ENCODE measurements at regions not wholly inside any gene's neighbourhood (a gene's known extent, or its start where the extent isn't known, plus 50 kb on each side); places are given as distances from the start of the nearest gene placed in this dataset.
"Not testable (repeated sequence)": the region's sequence is repeated elsewhere in the genome, so short reads cannot be mapped to it uniquely, and the experiment has no call there.

DNA sequence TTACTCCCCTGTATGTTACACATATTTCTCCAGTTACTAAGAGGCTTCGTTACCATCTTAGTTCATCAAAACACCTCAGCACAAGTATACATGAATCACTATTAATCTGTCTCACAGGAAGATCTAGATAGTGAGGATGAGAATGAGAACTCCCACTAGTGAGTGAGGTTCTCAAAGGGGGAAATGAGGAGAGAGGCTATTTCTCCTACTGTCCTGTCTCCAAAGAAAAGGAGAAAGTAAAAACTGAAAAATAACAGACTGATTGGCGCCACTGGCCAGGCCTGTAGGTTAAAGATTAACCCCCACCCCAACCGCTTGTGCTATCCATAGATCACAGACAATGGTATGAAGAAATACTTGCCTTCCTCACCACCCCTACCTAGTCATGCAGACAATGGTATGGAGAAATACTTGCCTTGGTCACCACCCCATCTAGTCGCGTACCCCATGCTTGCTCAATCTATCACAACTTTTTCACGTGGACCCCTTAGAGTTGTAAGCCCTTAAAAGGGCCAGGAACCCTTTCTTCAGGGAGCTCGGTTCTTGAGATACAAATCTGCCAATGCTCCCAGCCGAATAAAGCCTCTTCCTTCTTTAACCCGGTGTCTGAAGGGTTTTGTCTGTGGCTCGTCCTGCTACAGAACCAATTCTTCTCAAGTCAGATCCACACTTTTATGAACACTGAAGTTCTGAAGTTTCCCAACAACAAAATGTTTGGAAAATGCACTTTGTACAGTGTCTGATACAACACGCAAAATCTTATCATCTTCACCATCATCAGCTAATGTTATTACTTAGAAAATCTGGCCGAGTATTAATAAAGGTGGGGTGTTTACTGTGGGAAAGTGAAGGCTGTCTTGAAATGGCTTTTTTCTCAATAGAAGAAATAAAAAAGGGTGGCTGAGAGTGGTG lies 598.1 kb downstream of the UQCRFS1 start:
- no peak for DNase-seq

DNA sequence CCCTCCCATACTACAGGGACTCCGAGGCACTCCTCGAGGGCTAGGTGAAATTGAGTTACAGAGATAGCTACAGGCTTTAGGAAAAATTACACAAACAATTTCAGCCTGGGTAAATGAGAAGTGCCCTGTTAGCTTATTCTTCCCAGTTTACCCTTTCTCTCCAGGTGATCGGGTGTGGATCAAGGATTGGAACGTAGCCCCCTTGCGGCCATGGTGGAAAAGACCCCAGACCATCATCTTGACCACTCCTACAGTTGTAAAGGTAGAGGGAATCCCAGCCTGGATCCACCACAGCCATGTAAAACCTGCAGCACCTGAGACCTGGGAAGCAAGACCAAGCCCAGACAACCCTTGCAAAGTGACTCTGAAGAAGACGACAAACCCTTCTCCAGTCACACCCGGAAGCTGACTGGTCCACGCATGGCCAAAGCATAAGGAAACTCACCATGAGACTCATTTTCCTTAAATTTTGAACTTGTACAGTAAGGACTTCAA lies 600.6 kb downstream of the UQCRFS1 start:
- DNase-seq: no peak

DNA sequence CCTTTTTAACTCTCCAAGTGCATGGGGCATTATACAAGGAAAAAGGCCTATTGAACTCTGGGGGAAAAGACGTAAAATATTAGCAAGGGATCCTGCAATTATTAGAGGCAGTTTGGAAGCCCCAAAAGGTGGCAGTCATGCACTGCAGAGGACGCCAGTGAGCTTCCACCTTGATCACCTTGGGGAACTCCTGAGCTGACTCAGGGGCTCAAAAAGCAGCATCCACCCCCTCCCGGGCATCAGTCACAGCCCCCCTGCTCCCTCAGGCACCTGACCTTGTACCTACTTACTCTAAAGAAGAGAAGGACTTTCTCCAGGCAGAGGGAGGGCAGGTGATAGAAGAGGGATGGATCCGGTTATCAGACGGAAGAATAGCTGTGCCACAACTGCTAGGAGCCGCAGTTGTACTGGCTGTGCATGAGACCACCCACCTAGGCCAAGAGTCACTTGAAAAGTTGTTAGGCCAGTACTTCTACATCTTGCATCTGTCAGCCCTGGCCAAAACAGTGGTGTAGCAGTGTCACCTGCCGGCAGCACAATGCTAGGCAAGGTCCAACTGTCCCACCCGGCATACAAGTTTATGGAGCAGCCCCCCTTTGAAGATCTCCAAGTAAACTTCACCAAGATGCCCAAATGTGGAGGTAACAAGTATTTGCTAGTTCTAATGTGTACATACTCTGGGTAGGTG lies 601.6 kb downstream of the UQCRFS1 start:
- DNase-seq: not testable (repeated sequence)

DNA sequence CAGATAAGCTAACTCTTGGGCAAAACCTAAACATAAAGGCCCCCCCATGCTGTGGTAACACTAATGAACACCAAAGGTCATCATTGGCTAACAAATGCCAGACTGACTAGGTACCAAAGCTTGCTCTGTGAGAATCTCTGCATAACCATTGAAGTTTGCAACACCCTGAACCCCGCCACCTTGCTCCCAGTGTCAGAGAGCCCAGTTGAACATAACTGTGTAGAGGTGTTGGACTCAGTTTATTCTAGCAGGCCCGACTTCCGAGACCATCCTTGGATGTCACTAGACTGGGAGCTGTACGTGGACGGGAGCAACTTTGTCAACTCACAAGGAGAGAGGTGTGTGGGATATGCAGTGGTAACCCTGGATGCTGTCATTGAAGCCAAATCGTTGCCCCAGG lies 602.2 kb downstream of the UQCRFS1 start:
- DNase-seq: no peak

DNA sequence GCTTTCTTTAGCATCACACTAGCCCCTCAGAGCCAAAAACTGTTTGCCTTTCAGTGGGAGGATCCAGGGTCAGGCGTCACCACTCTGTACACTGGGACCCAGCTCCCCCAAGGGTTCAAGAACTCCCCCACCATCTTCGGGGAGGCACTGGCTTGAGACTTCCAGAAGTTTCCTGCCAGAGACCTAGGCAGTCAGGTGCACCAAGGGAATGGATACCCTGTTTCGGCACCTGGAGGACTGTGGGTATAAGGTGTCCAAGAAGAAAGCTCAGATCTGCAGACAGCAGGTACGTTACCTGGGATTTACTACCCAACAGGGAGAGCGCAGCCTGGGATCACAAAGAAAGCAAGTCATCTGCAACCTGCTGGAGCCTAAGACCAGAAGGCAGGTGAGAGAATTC lies 603.0 kb downstream of the UQCRFS1 start:
- no peak for DNase-seq

DNA sequence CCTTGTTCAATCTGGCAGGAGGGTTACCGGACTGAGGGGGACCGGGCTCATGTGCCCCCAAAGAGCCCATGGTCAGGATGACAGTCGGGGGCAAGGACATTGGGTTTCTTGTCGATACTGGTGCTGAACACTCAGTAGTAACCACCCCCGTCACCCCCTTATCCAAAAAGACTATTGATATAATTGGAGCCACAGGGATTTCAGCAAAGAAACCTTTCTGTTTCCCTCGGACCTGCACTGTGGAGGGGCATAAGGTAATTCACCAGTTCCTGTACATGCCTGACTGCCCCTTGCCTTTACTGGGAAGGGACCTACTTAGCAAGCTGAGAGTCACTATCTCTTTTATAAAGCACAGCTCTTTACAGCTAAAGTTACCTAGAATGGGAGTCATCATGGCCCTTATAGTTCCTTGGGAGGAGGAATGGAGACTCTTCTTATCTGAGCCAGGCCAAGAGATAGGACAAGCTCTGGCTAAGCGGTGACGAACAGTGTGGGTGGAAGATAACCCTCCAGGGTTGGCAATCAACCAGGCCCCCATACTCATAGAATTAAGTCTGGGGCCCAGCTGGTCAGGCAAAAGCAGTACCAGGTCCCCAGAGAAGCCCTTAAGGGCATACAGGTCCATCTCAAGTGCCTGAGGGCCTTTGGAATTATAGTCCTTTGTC lies 603.7 kb downstream of the UQCRFS1 start:
- no peak for DNase-seq

DNA sequence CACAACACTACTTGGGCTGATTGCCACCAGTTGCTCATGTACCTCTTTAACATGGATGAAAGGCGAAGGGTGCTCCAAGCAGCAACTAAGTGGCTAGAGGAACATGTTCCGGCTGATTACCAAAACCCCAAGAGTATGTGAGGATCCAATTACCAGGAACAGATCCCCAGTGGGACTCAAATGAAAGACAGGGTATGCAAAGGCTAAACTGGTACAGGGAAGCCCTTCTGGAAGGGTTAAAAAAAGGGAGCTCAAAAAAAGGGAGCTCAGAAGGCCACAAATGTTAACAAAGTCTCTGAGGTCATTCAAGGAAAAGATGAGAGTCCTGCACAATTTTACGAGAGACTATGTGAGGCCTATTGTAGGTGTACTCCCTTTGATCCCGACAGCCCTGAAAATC lies 604.7 kb downstream of the UQCRFS1 start:
- no peak for DNase-seq

DNA sequence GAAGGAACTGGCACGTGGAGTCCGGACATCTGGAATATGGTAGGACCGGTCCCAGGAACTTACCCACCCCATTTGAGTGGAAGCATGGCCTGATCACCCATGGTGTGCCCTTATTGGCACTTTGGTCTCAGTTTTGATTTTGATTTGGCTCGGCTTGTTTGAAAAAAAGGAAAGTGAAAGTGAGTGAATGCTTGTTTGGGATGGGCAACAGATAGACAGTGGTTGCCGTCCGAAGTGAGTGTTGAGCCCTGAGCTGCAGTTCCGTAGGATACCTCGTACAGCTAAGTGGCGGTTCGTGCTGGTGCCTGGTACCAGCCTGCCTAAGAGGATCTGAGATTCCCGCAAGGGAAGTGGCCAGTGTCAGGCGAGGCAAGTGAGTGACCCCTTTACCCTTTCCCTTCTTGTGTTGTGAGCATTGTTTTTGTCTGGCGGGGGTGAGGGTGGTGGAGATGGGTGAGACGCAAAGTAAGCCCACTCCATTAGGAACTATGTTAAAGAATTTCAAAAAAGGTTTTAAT lies 605.8 kb downstream of the UQCRFS1 start:
- DNase-seq: no peak

DNA sequence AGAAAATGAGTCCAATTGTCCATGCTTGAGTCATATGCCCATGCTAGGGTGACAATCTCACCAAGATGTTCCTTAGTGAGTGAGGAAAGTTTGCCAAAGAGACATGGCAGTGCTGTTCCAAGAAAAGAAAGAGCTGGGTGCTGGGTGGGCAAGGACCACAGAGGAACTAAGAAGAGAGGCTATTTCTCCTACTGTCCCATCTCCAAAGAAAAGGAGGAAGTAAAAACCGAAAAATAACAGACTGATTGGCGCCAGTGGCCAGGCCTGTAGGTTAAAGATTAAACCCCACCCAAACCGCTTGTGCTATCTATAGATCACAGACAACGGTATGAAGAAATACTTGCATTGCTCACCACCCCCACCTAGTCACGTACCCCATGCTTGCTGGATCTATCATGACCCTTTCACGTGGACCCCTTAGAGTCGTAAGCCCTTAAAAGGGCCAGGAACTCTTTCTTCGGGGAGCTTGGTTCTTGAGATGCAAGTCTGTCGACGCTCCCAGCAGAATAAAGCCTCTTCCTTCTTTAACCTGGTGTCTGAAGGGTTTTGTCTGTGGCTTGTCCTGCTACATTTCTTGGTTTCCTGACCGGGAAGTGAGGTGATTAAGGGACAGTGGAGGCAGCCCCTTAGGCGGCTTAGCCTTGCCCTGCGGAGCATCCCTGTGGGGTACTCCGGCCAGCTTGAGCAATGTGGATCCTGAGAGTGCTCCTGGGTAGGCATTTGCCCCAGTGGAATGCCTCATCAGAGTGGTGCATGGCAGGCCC lies 606.5 kb downstream of the UQCRFS1 start:
- no peak for DNase-seq

DNA sequence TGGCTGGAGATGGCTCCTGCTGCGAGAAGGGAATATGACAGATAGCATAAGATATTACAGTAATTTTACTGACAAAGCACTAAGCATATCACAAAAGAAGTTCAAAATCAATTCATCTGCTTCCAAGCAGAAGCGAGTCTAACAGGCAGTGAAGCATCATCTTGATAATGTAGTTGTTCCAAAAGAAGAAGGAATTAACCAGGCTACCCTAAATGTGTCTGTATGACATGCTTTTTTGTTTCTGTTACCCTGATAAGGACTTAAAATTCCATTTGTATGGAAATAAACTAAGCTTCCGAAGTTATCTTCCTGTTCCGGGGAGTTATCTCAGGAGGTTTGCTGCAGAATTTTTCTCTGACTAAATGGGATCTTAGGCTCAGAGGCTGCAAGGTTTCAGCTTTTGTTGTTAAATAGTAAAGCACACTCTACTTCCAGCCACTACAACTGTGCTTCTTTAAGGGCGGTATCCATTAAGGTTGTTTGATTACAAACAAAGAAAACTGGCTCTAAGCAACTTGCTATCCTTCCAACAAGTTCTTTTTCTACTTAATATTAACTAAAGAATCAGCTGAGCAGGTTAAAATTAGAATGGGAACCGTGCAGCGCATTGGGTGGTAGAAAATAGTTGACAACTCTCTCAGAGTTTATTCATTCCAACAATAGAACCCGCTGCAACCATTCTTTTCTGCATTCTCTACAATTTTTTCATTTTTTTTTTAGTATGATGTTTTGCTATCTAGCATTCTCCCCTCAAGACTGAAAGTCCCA lies 607.3 kb downstream of the UQCRFS1 start:
- DNase-seq: no peak

DNA sequence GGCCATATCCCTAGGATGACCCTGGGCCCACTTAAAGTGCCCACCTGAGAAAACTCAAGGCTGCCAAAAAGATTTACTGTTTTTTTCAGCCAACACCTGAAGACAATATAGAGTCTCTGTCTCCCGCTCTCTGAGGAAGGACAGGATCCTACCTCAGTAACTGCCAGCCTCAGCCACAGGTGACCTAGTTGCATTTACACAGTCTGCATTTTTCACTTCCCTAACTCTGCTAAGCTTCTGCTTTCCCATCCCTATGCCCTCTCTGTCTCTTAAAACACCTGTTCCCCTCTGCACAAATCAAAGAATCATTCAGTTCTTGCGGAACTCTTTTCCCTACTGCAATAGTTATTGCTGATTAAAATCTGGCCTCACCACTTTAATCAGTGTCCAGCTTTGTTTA lies 609.5 kb downstream of the UQCRFS1 start:
- no peak for DNase-seq

DNA sequence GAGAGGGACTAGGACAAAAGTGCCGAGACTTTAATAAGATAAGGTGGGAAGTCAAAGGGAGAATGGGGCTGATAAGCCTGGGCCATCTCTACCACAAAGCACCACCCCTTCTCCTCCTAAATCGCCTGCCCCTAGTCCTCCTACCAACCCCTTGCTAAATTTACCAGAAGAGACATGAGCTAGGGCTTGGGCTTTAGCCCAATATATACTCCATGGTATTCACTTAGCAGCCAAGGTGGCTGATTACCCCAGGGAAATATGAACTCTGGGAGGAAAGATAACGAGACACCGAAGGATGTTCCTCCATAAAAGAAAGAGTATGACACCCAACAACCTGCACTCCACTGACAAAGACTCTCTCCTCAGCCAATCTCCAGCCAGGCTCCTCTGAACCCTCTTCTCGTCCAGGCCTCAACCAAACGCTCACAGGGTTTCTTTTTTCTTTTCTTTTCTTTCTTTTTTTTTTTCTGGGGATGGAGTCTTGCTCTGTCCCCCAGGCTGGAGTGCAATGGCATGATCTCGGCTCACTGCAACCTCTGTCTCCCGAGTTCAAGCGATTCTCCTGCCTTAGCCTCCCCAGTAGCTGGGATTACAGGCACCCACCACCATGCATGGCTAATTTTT lies 610.2 kb downstream of the UQCRFS1 start:
- no peak for DNase-seq

DNA sequence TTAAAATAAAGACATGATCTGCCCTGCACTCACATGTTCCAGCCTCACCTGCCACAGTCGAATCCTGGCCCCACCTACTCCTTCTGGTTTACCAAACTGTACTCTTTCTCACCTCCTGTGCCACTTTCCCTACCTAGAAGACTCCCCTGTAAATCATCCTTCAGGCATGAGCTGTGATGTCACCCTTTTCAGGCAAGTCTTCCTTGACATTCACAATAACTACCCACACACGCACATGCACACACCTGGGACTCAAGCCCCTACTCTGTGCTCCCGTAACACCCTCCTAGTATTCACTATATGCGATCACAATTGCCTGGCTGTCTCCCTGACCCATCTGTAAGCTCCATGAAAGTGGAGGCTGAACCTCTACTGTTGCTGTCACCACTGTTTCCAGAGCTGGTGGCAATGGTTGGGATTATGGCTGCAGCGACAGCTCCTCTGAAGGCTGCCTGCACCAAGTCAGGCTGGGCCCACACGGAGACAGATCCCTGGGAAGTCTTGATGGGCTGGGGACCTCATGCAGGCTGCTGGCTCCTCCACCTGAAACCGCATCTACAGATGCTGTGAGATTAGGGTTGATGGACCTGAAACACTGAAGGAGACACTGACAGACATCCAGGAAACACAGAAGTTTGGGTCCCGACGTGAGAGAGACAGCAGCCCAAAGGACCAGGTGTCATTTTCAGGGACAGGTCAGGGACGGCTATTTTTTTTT lies 611.1 kb downstream of the UQCRFS1 start:
- DNase-seq: no peak

DNA sequence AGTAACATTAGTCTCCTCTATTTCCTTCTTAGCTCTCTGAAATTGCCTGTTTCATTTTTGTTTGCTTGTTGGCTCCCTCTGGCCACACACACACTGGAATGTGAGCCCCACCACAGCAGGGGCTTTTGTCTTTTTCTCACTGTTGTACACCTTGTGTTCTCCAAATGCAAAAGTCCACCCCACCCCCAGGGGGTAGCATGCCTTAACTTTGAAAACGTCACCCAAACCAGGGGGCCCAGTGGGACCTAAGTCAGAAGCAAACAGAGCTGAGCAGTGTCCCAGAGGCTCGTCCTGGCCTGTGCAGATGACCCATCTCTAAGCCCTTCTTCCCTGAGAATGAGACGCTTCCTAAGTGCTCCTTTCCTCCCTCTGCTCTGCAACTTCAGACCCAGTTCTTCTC lies 614.1 kb downstream of the UQCRFS1 start:
- no peak for DNase-seq

DNA sequence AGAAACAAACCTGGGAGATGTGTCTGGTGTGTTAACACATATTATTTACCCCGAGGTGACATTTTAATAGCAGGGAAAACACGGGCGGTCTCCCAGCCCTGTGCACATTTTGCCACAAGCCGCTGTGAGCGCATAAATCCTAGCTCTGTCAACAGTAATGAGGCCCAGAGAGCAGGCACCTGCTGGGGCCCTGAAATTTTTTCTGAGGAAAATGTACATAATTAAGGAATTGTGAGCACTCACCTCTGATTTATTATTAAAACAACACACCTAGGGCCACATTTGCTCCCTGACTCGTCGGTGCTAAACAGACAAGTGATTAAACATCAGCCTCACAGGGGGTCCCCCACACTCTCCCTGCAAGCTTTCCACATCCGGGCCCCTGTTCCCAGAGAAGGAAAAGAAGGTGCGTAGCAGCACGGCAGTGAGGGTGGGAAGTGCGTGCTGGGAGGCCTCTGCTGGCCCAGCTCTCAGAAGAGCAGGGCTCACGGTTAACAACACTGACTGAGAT lies 616.3 kb downstream of the UQCRFS1 start:
- no peak for DNase-seq

DNA sequence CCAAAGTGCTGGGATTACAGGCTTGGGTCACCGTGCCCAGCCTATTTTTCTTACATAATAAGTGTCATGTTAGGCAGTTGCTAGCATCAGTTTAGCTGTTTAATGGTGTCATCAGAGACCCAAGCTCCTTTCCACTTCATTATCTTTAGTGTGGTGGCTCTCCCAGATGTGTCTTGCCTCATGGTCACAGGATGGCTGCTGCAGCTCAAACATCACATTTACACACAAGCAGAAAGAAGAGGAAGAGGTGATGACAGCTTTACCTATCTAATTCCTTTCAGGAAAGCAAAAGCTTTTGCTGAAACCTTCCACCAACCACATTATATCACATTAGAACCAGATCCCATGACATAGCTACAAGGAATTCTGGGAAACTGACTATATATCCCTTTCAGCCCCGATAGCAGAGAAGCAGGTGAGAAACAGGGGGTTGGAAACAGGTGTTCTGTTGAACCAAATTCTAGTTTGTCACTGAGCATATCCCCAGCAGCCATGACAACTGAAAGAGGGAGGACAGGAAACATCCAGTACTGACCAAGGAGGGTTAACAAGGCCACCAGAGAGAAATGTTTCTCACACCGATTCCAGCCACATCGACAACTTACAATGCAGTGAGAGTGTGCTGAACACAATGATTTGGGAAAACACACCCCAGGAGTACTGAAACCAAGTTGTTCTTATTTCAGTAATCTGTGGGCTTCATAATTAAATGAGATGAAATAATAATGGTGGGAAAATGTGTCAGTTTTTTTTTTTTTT lies 617.0 kb downstream of the UQCRFS1 start:
- no peak for DNase-seq

DNA sequence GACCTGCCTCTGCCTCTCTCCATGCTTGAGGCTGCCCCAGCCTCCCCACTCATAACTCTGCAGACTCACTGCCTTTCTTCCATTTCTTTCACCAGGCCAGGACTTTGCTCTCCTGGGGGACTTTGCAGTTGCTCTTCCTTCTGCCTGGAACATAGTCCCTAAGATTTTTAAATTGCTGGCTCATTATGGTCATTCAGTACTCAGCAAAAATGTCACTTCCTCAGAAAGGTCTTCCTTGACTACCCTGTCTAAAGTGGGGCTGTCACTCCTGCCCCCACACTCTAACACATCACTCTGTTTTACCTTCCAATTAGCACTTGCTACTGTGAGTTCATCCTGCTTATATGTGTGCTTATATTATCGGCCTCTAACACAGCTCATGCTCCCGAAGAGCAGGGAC lies 618.2 kb downstream of the UQCRFS1 start:
- no peak for DNase-seq

DNA sequence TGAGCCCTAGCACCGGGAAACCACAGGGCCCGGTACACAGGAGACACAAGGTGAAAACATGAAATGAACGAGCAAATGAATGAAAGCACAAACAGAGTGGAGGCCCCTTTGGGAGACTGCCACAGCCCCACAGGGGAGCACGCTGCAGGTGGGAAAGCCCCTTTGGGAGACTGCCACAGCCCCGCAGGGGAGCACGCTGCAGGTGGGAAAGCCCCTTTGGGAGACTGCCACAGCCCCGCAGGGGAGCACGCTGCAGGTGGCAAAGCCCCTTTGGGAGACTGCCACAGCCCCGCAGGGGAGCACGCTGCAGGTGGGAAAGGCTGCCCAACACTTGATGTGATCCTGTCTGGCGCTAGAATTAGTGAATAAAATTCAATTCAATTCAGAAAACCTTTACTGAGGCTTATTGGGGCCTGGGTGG lies 623.0 kb downstream of the UQCRFS1 start:
- DNase-seq: not testable (repeated sequence)

DNA sequence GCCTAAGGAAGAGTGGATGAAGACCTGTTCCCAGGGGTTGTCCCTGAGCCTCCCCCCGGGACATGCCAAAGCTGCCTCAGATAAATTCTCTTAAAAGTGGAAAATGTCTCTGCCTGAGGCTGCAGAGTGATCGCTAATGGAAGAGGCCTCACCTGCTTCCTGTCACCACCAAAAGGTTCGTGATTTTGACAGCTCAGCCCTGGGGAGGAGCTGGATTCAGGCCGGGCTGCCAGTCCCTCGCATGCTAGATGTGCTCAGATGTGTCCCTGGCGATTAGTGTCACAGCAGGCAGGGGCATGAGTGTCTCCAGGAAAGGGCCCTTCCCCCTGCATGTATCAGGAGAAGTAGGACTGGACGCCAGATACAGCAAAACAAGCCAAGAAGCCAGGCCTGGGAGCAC lies 626.5 kb downstream of the UQCRFS1 start:
- no peak for DNase-seq

DNA sequence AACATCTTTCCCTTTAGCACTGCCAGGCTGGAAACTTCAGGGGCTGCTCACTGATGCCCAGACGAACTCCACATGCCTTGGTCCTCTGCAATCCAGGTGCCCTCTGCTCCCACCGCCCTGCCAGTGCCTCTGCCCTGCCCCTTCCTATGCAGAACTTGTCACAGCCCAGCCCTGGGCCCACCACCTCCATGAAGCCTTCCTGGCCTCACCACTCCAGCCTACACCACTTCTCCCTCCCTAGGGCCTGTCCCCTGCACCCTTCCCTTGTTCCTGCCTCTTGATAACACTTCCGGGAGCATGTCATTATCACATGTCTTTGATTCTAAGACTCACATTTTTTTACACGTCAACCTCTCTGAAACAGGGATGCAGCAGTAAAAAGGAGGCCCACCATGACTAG lies 627.2 kb downstream of the UQCRFS1 start:
- no peak for DNase-seq

Measured in T1000 (cell line).